Nephron (organoid): ENCODE measurements at regions not wholly inside any gene's neighbourhood (a gene's known extent, or its start where the extent isn't known, plus 50 kb on each side); places are given as distances from the start of the nearest gene placed in this dataset.

ENCODE experiments used
- H3K27ac Mint-ChIP-seq, 3 experiments: 2 replicates each; pipeline ENCODE4 v1.8.0; 2020; ENCODE audit warnings: mixed read lengths in 3 of 3, mild to moderate bottlenecking in 2 of 3, moderate library complexity in 1 of 3
- H3K27me3 Mint-ChIP-seq: 2 replicates; pipeline ENCODE4 v1.8.0; 2021; ENCODE audit warnings: low read depth, mild to moderate bottlenecking, moderate library complexity, mixed read lengths
- H3K36me3 Mint-ChIP-seq: 2 replicates; pipeline ENCODE4 v1.8.0; 2020; ENCODE audit warnings: low read depth, mixed read lengths
- H3K4me1 Mint-ChIP-seq: 2 replicates; pipeline ENCODE4 v1.8.0; 2020; ENCODE audit warnings: mixed read lengths
- H3K4me3 Mint-ChIP-seq, 3 experiments: 2 replicates each; pipeline ENCODE4 v1.8.0; 2020; ENCODE audit warnings: mild to moderate bottlenecking in 3 of 3, mixed read lengths in 3 of 3, moderate library complexity in 2 of 3
- H3K9me3 Mint-ChIP-seq: 2 replicates; pipeline ENCODE4 v1.8.0; 2020; ENCODE audit warnings: mixed read lengths
- CTCF ChIP-seq, 3 experiments: fragments of 200-600 bp; sonication (generic); IDR thresholded peaks; one replicate each; pipeline ENCODE4 v1.5.0; 2021; ENCODE audit warnings: antibody characterized with exemption in 3 of 3; ENCODE audit not compliant: unreplicated experiment in 3 of 3

DNA sequence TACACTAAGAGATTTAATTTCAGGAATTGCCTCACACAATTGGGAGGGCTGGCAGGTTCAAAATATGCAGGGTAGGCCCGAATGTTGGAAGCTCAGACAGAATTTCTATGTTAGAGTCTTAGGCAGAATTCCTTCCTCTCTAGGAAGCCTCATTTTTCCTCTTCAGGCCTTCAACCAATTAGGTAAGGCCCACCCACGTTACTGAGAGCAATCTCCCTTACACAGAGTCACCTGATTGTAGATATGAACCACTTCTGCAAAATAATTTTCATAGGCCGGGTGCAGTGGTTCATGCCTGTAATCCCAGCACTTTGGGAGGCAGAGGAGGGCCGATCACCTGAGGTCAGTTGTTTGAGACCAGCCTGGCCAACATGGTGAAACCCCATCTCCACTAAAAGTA lies 50.2 kb upstream of the HIVEP1 start:
- Mint-ChIP-seq H3K4me1 (no peaks in the 10 kb centered on the region), H3K9me3 (no peaks in the 10 kb centered on the region), H3K4me3 (no peak overlapping the region), H3K36me3 (no peaks in the 10 kb centered on the region), H3K27ac (no peak overlapping the region), H3K27me3 (no peaks in the 10 kb centered on the region)
- TF ChIP-seq CTCF (IDR thresholded peaks at IDR 0.05; ENCODE audit: unreplicated experiment in 3 of 3) = no peak

DNA sequence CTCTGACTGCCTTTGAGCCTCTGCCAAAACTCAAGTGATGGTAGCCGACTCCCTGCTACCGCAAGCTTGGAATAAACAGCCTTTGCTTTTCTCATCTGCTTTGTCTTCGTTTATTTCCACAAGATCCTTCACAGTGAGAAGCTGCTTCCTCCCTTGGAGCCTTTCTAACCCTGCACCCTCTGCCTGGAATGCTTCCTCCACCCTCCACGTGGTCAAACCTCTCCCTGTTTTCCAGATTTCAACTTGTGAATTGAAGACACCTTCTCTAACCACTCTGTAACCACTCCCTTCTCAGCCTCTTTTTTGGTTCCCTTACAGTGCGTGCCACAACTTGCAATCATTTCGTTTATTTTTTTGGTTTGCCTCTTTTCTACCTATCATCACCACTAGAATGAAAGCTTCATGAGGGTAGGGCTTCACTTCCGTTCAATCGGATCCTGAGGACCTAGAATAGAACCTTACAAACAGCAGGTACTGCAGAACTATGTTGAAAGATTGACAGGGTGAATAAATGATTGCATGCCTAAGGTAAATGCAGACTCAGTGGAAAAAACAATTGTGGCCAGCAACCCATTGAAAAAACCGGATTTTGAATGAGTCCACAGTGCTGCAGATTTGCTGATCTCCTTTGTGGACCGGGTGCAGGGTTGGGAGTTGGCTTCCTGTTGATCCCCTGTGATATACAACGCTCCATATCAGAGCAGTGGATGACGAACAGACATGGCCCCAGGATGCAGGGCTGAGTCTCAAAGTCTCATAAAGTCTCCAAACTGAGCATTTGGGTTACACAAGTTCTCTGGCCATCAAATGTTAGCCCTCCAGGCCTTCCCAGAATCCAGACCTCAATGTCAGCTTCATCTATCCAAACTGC lies 51.0 kb upstream of the HIVEP1 start:
- no peaks in the 10 kb centered on the region for H3K27me3 Mint-ChIP-seq
- no peak overlapping the region for H3K4me3 Mint-ChIP-seq
- no peak overlapping the region for H3K27ac Mint-ChIP-seq
- no peaks in the 10 kb centered on the region for H3K36me3 Mint-ChIP-seq
- no peaks in the 10 kb centered on the region for H3K4me1 Mint-ChIP-seq
- no peaks in the 10 kb centered on the region for H3K9me3 Mint-ChIP-seq
- no peak for TF ChIP-seq CTCF (IDR thresholded peaks at IDR 0.05; ENCODE audit: unreplicated experiment in 3 of 3)

DNA sequence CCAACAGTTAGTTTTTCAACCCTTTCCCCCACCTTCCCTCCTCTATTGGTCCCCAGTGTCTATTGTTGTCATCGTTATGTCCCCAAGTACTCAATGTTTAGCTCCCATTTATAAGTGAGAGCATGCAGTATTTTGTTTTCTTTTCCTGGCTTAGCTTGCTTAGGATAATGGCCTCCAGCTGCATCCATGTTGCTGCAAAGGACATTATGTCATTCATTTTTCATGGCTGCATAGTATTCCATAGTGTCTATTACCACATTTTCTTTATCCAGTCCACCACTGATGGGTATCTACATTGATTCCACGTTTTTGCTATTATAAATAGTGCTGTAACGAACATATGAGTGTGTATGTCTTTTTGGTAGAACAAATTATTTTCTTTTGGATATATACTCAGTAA lies 55.3 kb upstream of the HIVEP1 start:
- Mint-ChIP-seq H3K36me3 (no peaks in the 10 kb centered on the region), H3K27me3 (no peaks in the 10 kb centered on the region), H3K4me1 (peaks cover 13% of the 10 kb centered on the region), H3K9me3 (no peaks in the 10 kb centered on the region), H3K4me3 (no peak overlapping the region), H3K27ac (no peak overlapping the region)
- TF ChIP-seq CTCF (IDR thresholded peaks at IDR 0.05; ENCODE audit: unreplicated experiment in 3 of 3) = no peak

GRCh38 chr6:11953641-11954040 lies 58.5 kb upstream of the HIVEP1 start:
- TF ChIP-seq CTCF (IDR thresholded peaks at IDR 0.05; ENCODE audit: unreplicated experiment in 3 of 3) = no peak
- Mint-ChIP-seq H3K4me1 (peaks cover 13% of the 10 kb centered on the region), H3K36me3 (no peaks in the 10 kb centered on the region), H3K4me3 (no peak overlapping the region), H3K27ac (peak overlapping the region in 1 of 3 experiments; percentile 9), H3K27me3 (no peaks in the 10 kb centered on the region), H3K9me3 (no peaks in the 10 kb centered on the region)

- H3K4me1 Mint-ChIP-seq = peaks cover 13% of the 10 kb centered on the region
- no peaks in the 10 kb centered on the region for H3K9me3 Mint-ChIP-seq
- H3K4me3 Mint-ChIP-seq = no peak overlapping the region
- H3K36me3 Mint-ChIP-seq = no peaks in the 10 kb centered on the region
- H3K27me3 Mint-ChIP-seq = no peaks in the 10 kb centered on the region
- TF ChIP-seq CTCF (IDR thresholded peaks at IDR 0.05; ENCODE audit: unreplicated experiment in 3 of 3) = no peak
- peak overlapping the region in 1 of 3 experiments; percentile 9 for H3K27ac Mint-ChIP-seq
Observed at GRCh38 chr6:11952316-11952715, 59.8 kb upstream of the HIVEP1 start.

GRCh38 chr6:11951868-11952267 lies 60.2 kb upstream of the HIVEP1 start:
- H3K27me3 Mint-ChIP-seq = no peaks in the 10 kb centered on the region
- no peak overlapping the region for H3K4me3 Mint-ChIP-seq
- peaks cover 13% of the 10 kb centered on the region for H3K4me1 Mint-ChIP-seq
- no peak overlapping the region for H3K27ac Mint-ChIP-seq
- TF ChIP-seq CTCF (IDR thresholded peaks at IDR 0.05; ENCODE audit: unreplicated experiment in 3 of 3) = no peak
- no peaks in the 10 kb centered on the region for H3K9me3 Mint-ChIP-seq
- H3K36me3 Mint-ChIP-seq = no peaks in the 10 kb centered on the region
